HG03139 (cell line): ENCODE measurements at regions not wholly inside any gene's neighbourhood (a gene's known extent, or its start where the extent isn't known, plus 50 kb on each side); places are given as distances from the start of the nearest gene placed in this dataset.

Experiments
- ATAC-seq: cut with Tn5 transposase; IDR thresholded peaks from one replicate; pipeline ENCODE4 v1.9.1; 2021; ENCODE audit not compliant: unreplicated experiment

DNA sequence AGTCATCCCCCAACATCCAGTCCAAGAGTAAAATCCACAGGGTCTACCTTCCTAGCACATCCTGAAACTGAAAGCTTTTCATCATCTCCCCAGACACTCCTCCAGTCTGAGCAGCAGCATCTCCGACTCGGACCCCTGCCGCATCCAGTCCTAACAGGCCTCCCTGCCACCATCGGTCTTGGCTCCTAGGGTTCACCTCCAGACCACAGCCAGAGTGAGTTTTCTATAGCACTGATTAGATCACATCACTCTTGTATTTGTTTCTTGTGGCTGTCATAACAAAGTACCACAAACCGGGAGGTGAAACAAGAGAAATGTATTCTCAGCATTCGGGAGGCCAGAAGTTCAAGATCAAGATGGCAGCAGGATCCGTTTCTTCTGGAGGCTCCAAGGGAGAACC lies 187.8 kb downstream of the TOMM20 start:
- no peak for ATAC-seq

- ATAC-seq: no peak
Observed at GRCh38 chr1:234938924-234939323, 189.7 kb downstream of the TOMM20 start.

- no peak for ATAC-seq
Observed at GRCh38 chr1:234938135-234938534, 190.5 kb downstream of the TOMM20 start.

GRCh38 chr1:234936612-234937389 lies 191.8 kb downstream of the TOMM20 start:
- no peak for ATAC-seq

DNA sequence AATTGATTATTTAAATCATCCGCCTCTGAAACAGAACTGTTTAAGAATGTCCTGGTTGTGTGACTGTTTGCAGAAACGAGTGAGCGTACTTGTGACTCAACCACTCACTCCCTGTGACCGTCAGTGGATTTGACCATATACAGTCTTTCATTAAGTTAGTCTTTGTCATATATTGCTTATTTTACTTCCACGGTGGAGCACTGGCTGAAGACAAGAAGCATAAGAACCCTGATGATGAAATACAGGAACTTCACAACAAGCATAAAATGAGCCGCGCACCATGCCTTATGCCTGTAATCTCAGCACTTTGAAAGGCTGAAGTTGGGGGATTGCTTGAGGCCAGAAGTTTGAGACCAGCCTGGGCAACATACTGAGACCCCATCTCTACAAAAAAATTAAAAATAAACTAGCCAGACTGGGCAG lies 194.0 kb downstream of the TOMM20 start:
- no peak for ATAC-seq

GRCh38 chr1:234933475-234933874 lies 195.2 kb downstream of the TOMM20 start:
- ATAC-seq: peak; percentile 86

GRCh38 chr1:234932511-234933430 lies 195.9 kb downstream of the TOMM20 start:
- peak; percentile 13 for ATAC-seq

- no peak for ATAC-seq
Observed at GRCh38 chr1:234932106-234932505, 196.5 kb downstream of the TOMM20 start.

GRCh38 chr1:234931404-234931973 lies 197.1 kb downstream of the TOMM20 start:
- ATAC-seq: no peak

DNA sequence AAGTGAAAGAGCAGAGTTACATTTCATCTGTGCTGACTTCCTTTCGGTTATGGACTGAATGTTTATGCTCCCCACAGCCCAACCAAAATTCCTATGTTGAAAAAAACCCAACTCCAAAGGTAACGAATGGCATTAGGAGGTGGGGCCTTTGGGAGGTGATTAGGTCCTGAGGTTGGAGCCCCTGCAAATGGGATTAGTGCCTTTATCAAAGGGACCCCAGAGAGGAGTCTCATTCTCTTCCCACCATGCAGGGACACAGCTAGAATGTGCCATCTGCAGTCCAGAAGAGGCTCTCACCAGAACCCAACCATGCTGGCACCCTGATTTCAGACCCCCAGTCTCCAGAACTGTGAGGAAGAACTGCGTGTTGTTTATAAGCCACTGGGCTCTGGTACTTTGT lies 199.3 kb downstream of the TOMM20 start:
- no peak for ATAC-seq

- ATAC-seq: no peak
Observed at GRCh38 chr1:234928642-234929041, 200.0 kb downstream of the TOMM20 start.

GRCh38 chr1:234927971-234928640 lies 200.5 kb downstream of the TOMM20 start:
- no peak for ATAC-seq

GRCh38 chr1:234927312-234927970 lies 201.2 kb downstream of the TOMM20 start:
- no peak for ATAC-seq

GRCh38 chr1:234926559-234927311 lies 201.9 kb downstream of the TOMM20 start:
- ATAC-seq: peak; percentile 87

DNA sequence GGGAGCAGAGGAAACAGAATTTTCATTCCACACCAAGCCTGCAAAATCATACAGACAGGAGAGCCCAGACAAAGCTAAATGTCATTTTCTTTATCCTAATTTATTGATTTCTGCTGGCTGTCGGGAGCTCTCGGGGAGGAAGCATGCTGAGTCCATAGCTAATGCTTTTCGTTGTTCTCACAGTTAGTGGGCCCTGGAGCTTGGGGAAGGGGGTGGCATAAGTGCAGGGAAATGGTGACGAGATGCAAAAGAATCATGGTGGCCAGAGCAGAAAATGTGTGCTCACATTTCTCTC lies 202.4 kb downstream of the TOMM20 start:
- ATAC-seq: no peak

DNA sequence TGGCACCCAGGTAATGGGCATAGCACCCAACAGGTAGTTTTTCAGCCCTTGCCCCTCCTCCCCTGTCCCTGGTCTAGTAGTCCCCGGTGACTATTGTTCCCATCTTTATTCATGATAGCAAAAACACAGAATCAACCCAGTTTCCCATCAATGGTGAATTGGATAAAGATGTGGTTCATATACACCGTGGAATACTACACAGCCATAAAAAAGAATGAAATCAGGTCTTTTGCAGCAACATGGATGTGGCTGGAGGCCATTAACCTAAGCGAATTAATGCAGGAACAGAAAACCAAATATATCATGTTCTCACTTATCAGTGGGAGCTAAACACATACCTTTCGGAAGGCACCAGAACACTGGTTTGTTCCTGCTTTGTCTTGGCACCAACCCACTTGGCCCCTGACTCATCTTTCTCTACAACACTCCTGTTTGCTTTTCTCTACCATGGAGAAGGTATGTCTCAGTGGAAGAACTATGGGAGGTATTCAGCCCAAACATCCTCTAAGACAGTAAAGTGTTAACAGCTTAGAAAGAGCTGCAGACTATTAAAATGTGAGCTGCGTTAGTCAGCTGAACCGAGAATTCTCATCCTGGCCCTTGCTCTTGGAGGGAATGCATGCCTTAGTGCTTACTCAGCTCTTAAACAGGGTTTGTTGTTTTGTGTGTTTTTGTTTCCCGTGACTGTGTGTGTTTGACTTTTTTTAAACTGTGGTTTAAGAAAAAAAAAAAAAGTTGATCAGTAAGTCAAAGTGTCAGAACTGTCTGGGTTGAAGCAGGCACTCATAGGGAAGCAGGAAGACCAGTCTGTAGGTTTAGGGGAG lies 203.0 kb downstream of the TOMM20 start:
- no peak for ATAC-seq

GRCh38 chr1:234924450-234925355 lies 203.9 kb downstream of the TOMM20 start:
- no peak for ATAC-seq

DNA sequence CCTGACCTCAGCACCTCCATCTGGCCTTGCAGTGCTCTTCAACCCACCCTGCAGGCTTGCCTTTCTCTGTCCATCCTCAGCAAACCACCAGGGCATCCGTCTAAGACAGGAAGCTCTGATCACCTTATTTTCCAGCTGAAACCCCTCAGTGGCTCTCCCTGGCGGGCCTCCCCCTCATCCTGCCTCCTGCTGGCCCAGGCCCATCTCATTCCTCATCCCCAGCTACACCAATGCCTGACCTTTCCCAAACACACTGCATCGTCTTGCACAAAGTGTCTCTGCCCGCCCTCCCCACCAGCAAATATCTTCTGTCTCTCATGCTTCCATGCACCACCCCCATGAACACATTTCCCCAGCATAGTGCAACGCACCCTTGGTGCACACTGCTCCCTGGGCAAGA lies 205.0 kb downstream of the TOMM20 start:
- no peak for ATAC-seq
